ENCODE measurements at regions not wholly inside any gene's neighbourhood (a gene's known extent, or its start where the extent isn't known, plus 50 kb on each side); places are given as distances from the start of the nearest gene placed in this dataset.

DNA sequence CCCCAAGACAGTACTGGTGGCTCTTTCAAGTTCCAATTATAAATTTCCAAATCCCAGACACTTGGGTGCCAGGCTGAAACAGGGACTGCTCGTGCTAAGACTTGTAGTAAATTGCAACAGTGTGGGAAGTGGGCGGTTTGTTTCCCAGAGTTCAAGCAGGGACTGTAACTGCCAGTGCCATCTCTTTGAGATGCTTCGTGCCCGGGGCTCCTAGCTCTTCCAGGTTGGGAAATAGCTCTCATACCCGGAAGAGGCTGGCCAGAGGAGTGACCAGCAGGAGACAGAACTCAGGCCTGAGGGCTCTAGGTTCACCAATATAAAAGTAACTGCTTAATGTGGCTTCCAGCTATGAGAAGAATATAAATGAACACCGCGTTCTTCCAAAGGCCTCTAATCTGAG, 54.0 kb upstream of the NEO1 start:
- H3K4me1 Mint-ChIP-seq (ENCODE audit: insufficient read depth, unreplicated experiment): peaks cover 6% of the 10 kb centered on the region
- TF ChIP-seq, protein P1, sequence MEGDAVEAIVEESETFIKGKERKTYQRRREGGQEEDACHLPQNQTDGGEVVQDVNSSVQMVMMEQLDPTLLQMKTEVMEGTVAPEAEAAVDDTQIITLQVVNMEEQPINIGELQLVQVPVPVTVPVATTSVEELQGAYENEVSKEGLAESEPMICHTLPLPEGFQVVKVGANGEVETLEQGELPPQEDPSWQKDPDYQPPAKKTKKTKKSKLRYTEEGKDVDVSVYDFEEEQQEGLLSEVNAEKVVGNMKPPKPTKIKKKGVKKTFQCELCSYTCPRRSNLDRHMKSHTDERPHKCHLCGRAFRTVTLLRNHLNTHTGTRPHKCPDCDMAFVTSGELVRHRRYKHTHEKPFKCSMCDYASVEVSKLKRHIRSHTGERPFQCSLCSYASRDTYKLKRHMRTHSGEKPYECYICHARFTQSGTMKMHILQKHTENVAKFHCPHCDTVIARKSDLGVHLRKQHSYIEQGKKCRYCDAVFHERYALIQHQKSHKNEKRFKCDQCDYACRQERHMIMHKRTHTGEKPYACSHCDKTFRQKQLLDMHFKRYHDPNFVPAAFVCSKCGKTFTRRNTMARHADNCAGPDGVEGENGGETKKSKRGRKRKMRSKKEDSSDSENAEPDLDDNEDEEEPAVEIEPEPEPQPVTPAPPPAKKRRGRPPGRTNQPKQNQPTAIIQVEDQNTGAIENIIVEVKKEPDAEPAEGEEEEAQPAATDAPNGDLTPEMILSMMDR (IDR thresholded peaks at IDR 0.05; ENCODE audit: unreplicated experiment): no peak
- H3K27me3 Mint-ChIP-seq (ENCODE audit: insufficient read depth, unreplicated experiment): no peaks in the 10 kb centered on the region
- H3K27ac Mint-ChIP-seq (ENCODE audit: low read depth, unreplicated experiment): no peak overlapping the region
- DNase-seq (ENCODE audit: unreplicated experiment): peak; percentile 87
- ChIA-PET POLR2A (interaction anchor here (0.6 to 1.6 kb wide), 7 partner anchors 11 to 65 kb away, joined by 3 to 12 read pairs (median 4); no protein-coding TSS in a partner anchor), CTCF (interaction anchor here (0.6 to 1.5 kb wide), 3 partner anchors 24 to 136 kb away, joined by 3 to 4 read pairs (median 4); no protein-coding TSS in a partner anchor)
- BruUV-seq (replicated peaks): no TSS peak
- H3K4me3 Mint-ChIP-seq (ENCODE audit: unreplicated experiment): no peak overlapping the region
- no peaks in the 10 kb centered on the region for H3K36me3 Mint-ChIP-seq (ENCODE audit: insufficient read depth, unreplicated experiment)
- H3K9me3 Mint-ChIP-seq (ENCODE audit: unreplicated experiment): no peaks in the 10 kb centered on the region
- intact Hi-C loops (cut with micrococcal nuclease): no loop called here

DNA sequence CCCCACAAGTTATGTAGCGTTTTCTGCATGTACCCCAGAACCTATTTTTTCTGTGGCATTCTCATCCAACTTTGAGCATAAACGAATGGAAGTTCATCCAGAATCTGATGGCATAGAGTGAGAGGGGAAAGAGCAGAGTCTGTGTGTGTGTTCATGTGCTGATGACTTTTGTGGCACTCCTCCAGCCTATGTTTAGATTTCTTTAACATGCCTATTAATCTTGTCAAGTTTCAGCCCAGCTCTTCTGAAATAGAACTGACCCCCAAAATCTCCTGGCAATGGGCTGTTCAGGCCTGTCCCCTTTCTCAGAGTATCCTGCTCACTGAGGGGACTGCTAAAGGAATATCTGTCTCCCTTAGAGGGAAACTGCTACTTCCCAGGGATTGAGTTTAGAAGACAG, 56.4 kb upstream of the NEO1 start:
- TF ChIP-seq, protein P1 (IDR thresholded peaks at IDR 0.05; ENCODE audit: unreplicated experiment): no peak
- Mint-ChIP-seq H3K4me3 (ENCODE audit: unreplicated experiment) (no peak overlapping the region), H3K4me1 (ENCODE audit: insufficient read depth, unreplicated experiment) (peaks cover 17% of the 10 kb centered on the region), H3K9me3 (ENCODE audit: unreplicated experiment) (no peaks in the 10 kb centered on the region), H3K36me3 (ENCODE audit: insufficient read depth, unreplicated experiment) (no peaks in the 10 kb centered on the region), H3K27ac (ENCODE audit: low read depth, unreplicated experiment) (no peak overlapping the region), H3K27me3 (ENCODE audit: insufficient read depth, unreplicated experiment) (no peaks in the 10 kb centered on the region)
- no peak for DNase-seq (ENCODE audit: unreplicated experiment)
- ChIA-PET POLR2A (interaction anchor here (0.7 kb wide), 1 partner anchor 82 kb away, joined by 3 read pairs; no protein-coding TSS in a partner anchor), CTCF (no interaction called here)
- BruUV-seq (replicated peaks): no TSS peak
- intact Hi-C loops (cut with micrococcal nuclease): no loop called here

DNA sequence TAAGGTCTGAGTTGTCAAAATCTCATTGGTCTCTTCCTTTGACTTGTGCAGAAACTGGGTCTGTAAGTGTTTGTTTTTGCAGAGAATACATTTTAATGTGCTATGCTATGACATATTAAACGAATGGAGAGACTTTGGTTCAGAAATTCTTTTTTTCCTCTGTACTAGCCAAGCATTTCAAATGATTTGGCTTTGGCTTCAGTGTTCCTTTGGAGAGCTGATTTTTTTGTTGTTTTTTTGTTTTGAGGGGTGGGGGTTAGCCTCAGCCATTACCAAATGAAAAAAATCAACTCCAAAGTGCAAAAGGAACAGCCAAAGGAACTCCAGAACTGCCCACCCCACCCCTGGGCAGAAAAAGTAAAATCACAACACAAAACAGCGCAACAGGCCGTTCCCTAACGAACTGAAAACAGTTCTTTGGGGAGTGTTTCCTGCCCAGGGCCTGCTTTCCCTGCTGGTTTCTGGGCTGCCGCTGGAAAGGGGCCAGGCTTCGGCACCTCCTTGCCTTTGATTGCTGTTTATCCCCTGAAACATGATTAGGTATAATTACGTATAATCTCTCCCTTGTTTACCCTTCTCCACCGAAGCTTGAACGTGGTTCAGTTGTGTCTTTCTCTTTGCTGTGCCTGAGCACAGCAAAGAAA, 57.6 kb upstream of the NEO1 start:
- no peak overlapping the region for H3K4me3 Mint-ChIP-seq (ENCODE audit: unreplicated experiment)
- DNase-seq (ENCODE audit: unreplicated experiment): no peak
- intact Hi-C loops (cut with micrococcal nuclease): no loop called here
- POLR2A ChIA-PET: interaction anchor here (0.5 kb wide), 1 partner anchor 128 kb away, joined by 3 read pairs; no protein-coding TSS in a partner anchor
- H3K9me3 Mint-ChIP-seq (ENCODE audit: unreplicated experiment): no peaks in the 10 kb centered on the region
- no peaks in the 10 kb centered on the region for H3K36me3 Mint-ChIP-seq (ENCODE audit: insufficient read depth, unreplicated experiment)
- peaks cover 19% of the 10 kb centered on the region for H3K4me1 Mint-ChIP-seq (ENCODE audit: insufficient read depth, unreplicated experiment)
- TF ChIP-seq, protein P1 (IDR thresholded peaks at IDR 0.05; ENCODE audit: unreplicated experiment): no peak
- no peaks in the 10 kb centered on the region for H3K27me3 Mint-ChIP-seq (ENCODE audit: insufficient read depth, unreplicated experiment)
- no peak overlapping the region for H3K27ac Mint-ChIP-seq (ENCODE audit: low read depth, unreplicated experiment)
- no TSS peak for BruUV-seq (replicated peaks)
- CTCF ChIA-PET: interaction anchor here (0.6 kb wide), 1 partner anchor 40 kb away, joined by 3 read pairs; no protein-coding TSS in a partner anchor

DNA sequence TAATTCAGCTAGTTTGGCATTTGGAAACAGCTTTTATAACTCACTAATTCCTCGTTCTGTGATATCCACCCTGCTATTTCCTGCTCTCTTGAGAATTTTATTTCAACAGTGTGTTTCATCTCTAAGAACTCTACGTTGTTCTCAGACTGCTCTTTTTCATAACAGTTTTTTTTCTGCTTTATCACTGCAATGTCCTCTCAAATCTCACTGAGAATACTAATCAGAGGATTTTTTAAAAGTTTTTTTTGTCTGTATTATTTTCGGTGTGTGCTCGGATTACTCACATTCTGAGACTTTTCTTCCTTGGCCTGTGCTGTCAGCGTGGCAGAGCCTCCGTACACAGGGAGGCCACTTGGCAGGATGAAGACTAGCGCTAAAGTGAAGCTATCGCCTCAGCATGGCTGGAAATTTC, 59.4 kb upstream of the NEO1 start:
- Mint-ChIP-seq H3K4me1 (ENCODE audit: insufficient read depth, unreplicated experiment) (peaks cover 13% of the 10 kb centered on the region), H3K27me3 (ENCODE audit: insufficient read depth, unreplicated experiment) (no peaks in the 10 kb centered on the region), H3K36me3 (ENCODE audit: insufficient read depth, unreplicated experiment) (no peaks in the 10 kb centered on the region), H3K27ac (ENCODE audit: low read depth, unreplicated experiment) (no peak overlapping the region), H3K9me3 (ENCODE audit: unreplicated experiment) (no peaks in the 10 kb centered on the region), H3K4me3 (ENCODE audit: unreplicated experiment) (no peak overlapping the region)
- DNase-seq (ENCODE audit: unreplicated experiment): no peak
- no TSS peak for BruUV-seq (replicated peaks)
- TF ChIP-seq, protein P1 (IDR thresholded peaks at IDR 0.05; ENCODE audit: unreplicated experiment): no peak
- POLR2A ChIA-PET: no interaction called here
- CTCF ChIA-PET: interaction anchor here (0.6 to 0.7 kb wide), 3 partner anchors 37 to 336 kb away, joined by 3 read pairs; no protein-coding TSS in a partner anchor
- intact Hi-C loops (cut with micrococcal nuclease): no loop called here

Data from MCF 10A (cell line).